Natural killer cell (primary cell): ENCODE measurements at regions not wholly inside any gene's neighbourhood (a gene's known extent, or its start where the extent isn't known, plus 50 kb on each side); places are given as distances from the start of the nearest gene placed in this dataset.

ENCODE experiments used
- ATAC-seq, 3 donors: fragments of 150-1000 bp in 2 of 3; fragments of 200-7000 bp in 1 of 3; cut with Tn5 transposase; 1 replicate in 1 of 3; 2 replicates in 2 of 3; pipeline ENCODE4 v1.10.0; 2021; ENCODE audit warnings: mild to moderate bottlenecking in 2 of 3, moderate library complexity in 2 of 3
- DNase-seq, 2 donors: peaks; one replicate each; pipeline versions ENCODE4 v3.0.0 to v3.0.0-alpha.2; 2013 to 2021; ENCODE audit warnings: mixed read lengths in 1 of 2
- H3K27ac ChIP-seq: one replicate; pipeline ENCODE4 v1.5.1; 2013; ENCODE audit warnings: mild to moderate bottlenecking, low read length
- H3K27me3 ChIP-seq: one replicate; pipeline ENCODE4 v1.6.1; 2013; ENCODE audit warnings: low read length; ENCODE audit not compliant: control insufficient read depth, insufficient read depth
- H3K36me3 ChIP-seq: one replicate; pipeline ENCODE4 v1.6.1; 2013; ENCODE audit warnings: low read length; ENCODE audit not compliant: control insufficient read depth, insufficient read depth
- H3K4me1 ChIP-seq: one replicate; pipeline ENCODE4 v1.6.1; 2013; ENCODE audit warnings: low read length; ENCODE audit not compliant: control insufficient read depth, insufficient read depth
- H3K4me3 ChIP-seq: one replicate; pipeline ENCODE4 v1.5.1; 2013; ENCODE audit warnings: low read length
- H3K9me3 ChIP-seq: one replicate; pipeline ENCODE4 v1.6.1; 2013; ENCODE audit warnings: low read length; ENCODE audit not compliant: control insufficient read depth, insufficient read depth
- H3K27ac Mint-ChIP-seq, 2 donors: one replicate each; pipeline ENCODE4 v1.8.0; 2022; ENCODE audit warnings: mild to moderate bottlenecking in 2 of 2, mixed read lengths in 2 of 2, moderate library complexity in 1 of 2
- H3K27me3 Mint-ChIP-seq, 2 donors: one replicate each; pipeline ENCODE4 v1.8.0; 2022; ENCODE audit warnings: low read depth in 2 of 2, mixed read lengths in 2 of 2
- H3K36me3 Mint-ChIP-seq: one replicate; pipeline ENCODE4 v1.8.0; 2022; ENCODE audit warnings: mixed read lengths
- H3K4me1 Mint-ChIP-seq, 2 donors: one replicate each; pipeline ENCODE4 v1.8.0; 2022; ENCODE audit warnings: mixed read lengths in 2 of 2
- H3K4me3 Mint-ChIP-seq: one replicate; pipeline ENCODE4 v1.8.0; 2022; ENCODE audit warnings: mild to moderate bottlenecking, moderate library complexity, mixed read lengths
- H3K9me3 Mint-ChIP-seq, 2 donors: one replicate each; pipeline ENCODE4 v1.8.0; 2022; ENCODE audit warnings: mixed read lengths in 2 of 2
- WGBS: methylation state at CpG from one replicate; pipeline ENCODE4 v1.1.7; 2013; ENCODE audit warnings: missing lambda C conversion rate; ENCODE audit not compliant: insufficient coverage; 5-methylcytosine and 5-hydroxymethylcytosine counted together
- intact Hi-C: fragments of 100-400 bp; cut with micrococcal nuclease; formaldehyde crosslinking; loops from one replicate; pipeline ENCODE4 v1.14.2; 2022
- TF ChIP-seq, protein P1 (sequence below): fragments of 200-600 bp; IDR thresholded peaks from one replicate; pipeline ENCODE4 v1.8.0; 2022; ENCODE audit warnings: antibody characterized with exemption

- Mint-ChIP-seq H3K27ac (no peak overlapping the region), H3K4me3 (no peak overlapping the region), H3K9me3 (no peaks in the 10 kb centered on the region), H3K4me1 (no peaks in the 10 kb centered on the region), H3K36me3 (peaks cover 8% of the 10 kb centered on the region), H3K27me3 (peaks cover 42 to 65% of the 10 kb centered on the region in 2 donors)
- peaks cover 23% of the 10 kb centered on the region for H3K27me3 ChIP-seq
- intact Hi-C loops, result no loop called here
- TF ChIP-seq, protein P1, sequence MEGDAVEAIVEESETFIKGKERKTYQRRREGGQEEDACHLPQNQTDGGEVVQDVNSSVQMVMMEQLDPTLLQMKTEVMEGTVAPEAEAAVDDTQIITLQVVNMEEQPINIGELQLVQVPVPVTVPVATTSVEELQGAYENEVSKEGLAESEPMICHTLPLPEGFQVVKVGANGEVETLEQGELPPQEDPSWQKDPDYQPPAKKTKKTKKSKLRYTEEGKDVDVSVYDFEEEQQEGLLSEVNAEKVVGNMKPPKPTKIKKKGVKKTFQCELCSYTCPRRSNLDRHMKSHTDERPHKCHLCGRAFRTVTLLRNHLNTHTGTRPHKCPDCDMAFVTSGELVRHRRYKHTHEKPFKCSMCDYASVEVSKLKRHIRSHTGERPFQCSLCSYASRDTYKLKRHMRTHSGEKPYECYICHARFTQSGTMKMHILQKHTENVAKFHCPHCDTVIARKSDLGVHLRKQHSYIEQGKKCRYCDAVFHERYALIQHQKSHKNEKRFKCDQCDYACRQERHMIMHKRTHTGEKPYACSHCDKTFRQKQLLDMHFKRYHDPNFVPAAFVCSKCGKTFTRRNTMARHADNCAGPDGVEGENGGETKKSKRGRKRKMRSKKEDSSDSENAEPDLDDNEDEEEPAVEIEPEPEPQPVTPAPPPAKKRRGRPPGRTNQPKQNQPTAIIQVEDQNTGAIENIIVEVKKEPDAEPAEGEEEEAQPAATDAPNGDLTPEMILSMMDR, result no peak
- no peak overlapping the region for H3K4me3 ChIP-seq
- ATAC-seq (no peak), DNase-seq (peak in 1 of 2 donors; percentile 14)
- no peaks in the 10 kb centered on the region for H3K36me3 ChIP-seq
- 6% methylated on average over 49 of the region's 51 CpGs for WGBS
- no peak overlapping the region for H3K27ac ChIP-seq
- H3K4me1 ChIP-seq, result peaks cover 8% of the 10 kb centered on the region
- peaks cover 3% of the 10 kb centered on the region for H3K9me3 ChIP-seq
Observed at GRCh38 chr6:27630727-27631608, 158.1 kb upstream of the ZNF184 start.

- DNase-seq, result no peak
- Histone ChIP-seq H3K27ac (no peak overlapping the region), H3K4me1 (no peaks in the 10 kb centered on the region), H3K36me3 (no peaks in the 10 kb centered on the region), H3K4me3 (no peak overlapping the region), H3K9me3 (no peaks in the 10 kb centered on the region), H3K27me3 (peaks cover 5% of the 10 kb centered on the region)
- H3K27ac Mint-ChIP-seq, result no peak overlapping the region
- H3K36me3 Mint-ChIP-seq, result no peaks in the 10 kb centered on the region
- no peak for ATAC-seq
- WGBS, result 86% methylated on average over 1 of the region's 3 CpGs
- TF ChIP-seq, protein P1, result no peak
- H3K9me3 Mint-ChIP-seq, result no peaks in the 10 kb centered on the region
- intact Hi-C loops, result no loop called here
- H3K4me3 Mint-ChIP-seq, result no peak overlapping the region
- H3K27me3 Mint-ChIP-seq, result peaks cover 35 to 50% of the 10 kb centered on the region in 2 donors
- no peaks in the 10 kb centered on the region for H3K4me1 Mint-ChIP-seq
Observed at GRCh38 chr6:27624694-27625262, 151.9 kb upstream of the ZNF184 start.

DNA sequence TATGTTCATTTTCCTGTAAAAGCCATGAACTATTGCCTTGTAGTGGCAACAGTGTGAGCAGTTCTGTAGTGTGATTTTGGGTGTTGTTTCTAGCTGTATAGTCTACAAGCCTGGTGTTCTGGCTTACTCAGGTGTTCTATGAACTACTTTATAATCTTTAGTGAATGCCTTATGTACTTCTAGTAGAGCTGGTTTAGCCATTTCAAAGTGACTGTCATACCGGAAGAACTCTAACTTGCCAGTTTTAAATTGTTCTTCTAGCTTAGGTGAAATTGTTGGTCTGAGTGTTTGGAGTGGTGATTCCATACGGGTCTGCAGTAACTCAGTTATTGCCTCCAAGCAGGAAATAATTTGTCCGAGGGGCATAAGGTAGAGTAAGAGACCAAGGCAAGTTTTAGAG lies 150.2 kb upstream of the ZNF184 start:
- WGBS, result 82% methylated on average over 3 of the region's 3 CpGs
- DNase-seq, result no peak
- Histone ChIP-seq H3K4me3 (no peak overlapping the region), H3K9me3 (no peaks in the 10 kb centered on the region), H3K36me3 (no peaks in the 10 kb centered on the region), H3K27ac (no peak overlapping the region), H3K27me3 (peaks cover 10% of the 10 kb centered on the region), H3K4me1 (no peaks in the 10 kb centered on the region)
- ATAC-seq, result no peak
- peaks cover 0 to under 1% of the 10 kb centered on the region in 2 donors for H3K4me1 Mint-ChIP-seq
- H3K27ac Mint-ChIP-seq, result no peak overlapping the region
- no peaks in the 10 kb centered on the region for H3K36me3 Mint-ChIP-seq
- no peak overlapping the region for H3K4me3 Mint-ChIP-seq
- intact Hi-C loops, result no loop called here
- H3K9me3 Mint-ChIP-seq, result no peaks in the 10 kb centered on the region
- TF ChIP-seq, protein P1, result no peak
- peaks cover 34 to 48% of the 10 kb centered on the region in 2 donors for H3K27me3 Mint-ChIP-seq
